Esophagus muscularis mucosa (tissue), 4 donors: ENCODE measurements at regions not wholly inside any gene's neighbourhood (a gene's known extent, or its start where the extent isn't known, plus 50 kb on each side); places are given as distances from the start of the nearest gene placed in this dataset.
"Not testable (repeated sequence)": the region's sequence is repeated elsewhere in the genome, so short reads cannot be mapped to it uniquely, and the experiment has no call there.

Experiments
- EP300 ChIP-seq: sonication (generic); formaldehyde crosslinking; IDR thresholded peaks from one replicate; pipeline ENCODE4 v1.6.1; 2017; ENCODE audit warnings: antibody characterized with exemption
- POLR2A ChIP-seq: fragments of 450-650 bp; IDR thresholded peaks from one replicate; pipeline ENCODE4 v1.6.1; 2017; ENCODE audit warnings: antibody characterized with exemption, moderate library complexity, mild to moderate bottlenecking, low read depth
- POLR2AphosphoS5 ChIP-seq, 2 donors: sonication (generic); formaldehyde crosslinking; IDR thresholded peaks; one replicate each; pipeline ENCODE4 v1.6.1; 2017; ENCODE audit warnings: antibody characterized with exemption in 2 of 2
- TF ChIP-seq, protein P1 (sequence below), 3 experiments: fragments of 200-600 bp in 2 of 3; fragments of 450-650 bp in 1 of 3; sonication (generic) in 2 of 3; IDR thresholded peaks; one replicate each; pipeline ENCODE4 v1.5.1; 2017 to 2019; ENCODE audit warnings: antibody characterized with exemption in 3 of 3, mild to moderate bottlenecking in 2 of 3, moderate library complexity in 1 of 3

DNA sequence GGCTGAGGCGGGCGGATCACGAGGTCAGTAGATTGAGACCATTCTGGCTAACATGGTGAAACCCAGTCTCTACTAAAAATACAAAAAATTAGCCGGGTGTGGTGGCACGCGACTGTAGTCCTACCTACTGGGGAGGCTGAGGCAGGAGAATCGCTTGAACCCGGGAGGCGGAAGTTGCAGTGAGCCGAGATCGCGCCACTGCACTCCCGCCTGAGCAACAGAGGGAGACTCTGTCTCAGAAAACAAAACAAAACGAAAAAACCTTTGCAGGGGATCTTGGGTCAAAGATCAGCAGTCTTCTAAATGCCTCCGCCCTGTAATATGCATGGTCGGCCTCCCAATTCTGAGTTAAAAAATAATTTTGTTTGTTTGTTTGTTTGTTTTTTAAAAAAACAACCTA is 340.9 kb upstream of the PRKCQ start:
- TF ChIP-seq, protein P1, sequence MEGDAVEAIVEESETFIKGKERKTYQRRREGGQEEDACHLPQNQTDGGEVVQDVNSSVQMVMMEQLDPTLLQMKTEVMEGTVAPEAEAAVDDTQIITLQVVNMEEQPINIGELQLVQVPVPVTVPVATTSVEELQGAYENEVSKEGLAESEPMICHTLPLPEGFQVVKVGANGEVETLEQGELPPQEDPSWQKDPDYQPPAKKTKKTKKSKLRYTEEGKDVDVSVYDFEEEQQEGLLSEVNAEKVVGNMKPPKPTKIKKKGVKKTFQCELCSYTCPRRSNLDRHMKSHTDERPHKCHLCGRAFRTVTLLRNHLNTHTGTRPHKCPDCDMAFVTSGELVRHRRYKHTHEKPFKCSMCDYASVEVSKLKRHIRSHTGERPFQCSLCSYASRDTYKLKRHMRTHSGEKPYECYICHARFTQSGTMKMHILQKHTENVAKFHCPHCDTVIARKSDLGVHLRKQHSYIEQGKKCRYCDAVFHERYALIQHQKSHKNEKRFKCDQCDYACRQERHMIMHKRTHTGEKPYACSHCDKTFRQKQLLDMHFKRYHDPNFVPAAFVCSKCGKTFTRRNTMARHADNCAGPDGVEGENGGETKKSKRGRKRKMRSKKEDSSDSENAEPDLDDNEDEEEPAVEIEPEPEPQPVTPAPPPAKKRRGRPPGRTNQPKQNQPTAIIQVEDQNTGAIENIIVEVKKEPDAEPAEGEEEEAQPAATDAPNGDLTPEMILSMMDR (IDR thresholded peaks at IDR 0.05): not testable (repeated sequence)
- not testable (repeated sequence) for TF ChIP-seq POLR2AphosphoS5 (IDR thresholded peaks at IDR 0.05); POLR2A; EP300
